Small intestine (tissue), 7 donors: ENCODE measurements at regions not wholly inside any gene's neighbourhood (a gene's known extent, or its start where the extent isn't known, plus 50 kb on each side); places are given as distances from the start of the nearest gene placed in this dataset.
"Not testable (repeated sequence)": the region's sequence is repeated elsewhere in the genome, so short reads cannot be mapped to it uniquely, and the experiment has no call there.

Experiments used
- DNase-seq, 2 donors: peaks; one replicate each; pipeline versions ENCODE4 v3.0.0 to v3.0.0-alpha.2; 2013
- FAIRE-seq: peaks from 2 replicates; lab custom pipeline; 2012; peaks lifted over from hg19 to GRCh38; lab: Jason Lieb, UNC
- H3K27ac ChIP-seq, 3 donors: one replicate each; pipeline ENCODE4 v1.5.1; 2013; ENCODE audit warnings: low read length in 2 of 3, mild to moderate bottlenecking in 2 of 3, control low read depth in 1 of 3, inconsistent platforms in 1 of 3, low read depth in 1 of 3, moderate library complexity in 1 of 3
- H3K27me3 ChIP-seq, 3 donors: one replicate each; pipeline ENCODE4 v1.6.1; 2013; ENCODE audit warnings: low read length in 3 of 3, inconsistent platforms in 1 of 3; ENCODE audit not compliant: control insufficient read depth in 3 of 3, insufficient read depth in 3 of 3
- H3K36me3 ChIP-seq, 3 donors: one replicate each; pipeline ENCODE4 v1.6.1; 2013; ENCODE audit warnings: low read length in 3 of 3, inconsistent platforms in 1 of 3, low read depth in 1 of 3, mild to moderate bottlenecking in 1 of 3, moderate library complexity in 1 of 3; ENCODE audit not compliant: control insufficient read depth in 3 of 3, insufficient read depth in 2 of 3
- H3K4me1 ChIP-seq, 3 donors: one replicate each; pipeline ENCODE4 v1.6.1; 2013; ENCODE audit warnings: low read length in 2 of 3, inconsistent platforms in 1 of 3, low read depth in 1 of 3, mild to moderate bottlenecking in 1 of 3, moderate library complexity in 1 of 3; ENCODE audit not compliant: control insufficient read depth in 3 of 3, insufficient read depth in 2 of 3
- H3K4me3 ChIP-seq, 3 donors: one replicate each; pipeline ENCODE4 v1.5.1; 2013; ENCODE audit warnings: low read length in 3 of 3, control low read depth in 1 of 3, inconsistent platforms in 1 of 3, low read depth in 1 of 3, mild to moderate bottlenecking in 1 of 3, moderate library complexity in 1 of 3
- H3K9me3 ChIP-seq, 2 donors: one replicate each; pipeline ENCODE4 v1.6.1; 2013; ENCODE audit warnings: low read depth in 1 of 2, low read length in 1 of 2; ENCODE audit not compliant: control insufficient read depth in 2 of 2, insufficient read depth in 1 of 2
- WGBS, 3 donors: extraction: QIAGEN DNeasy Blood & Tissue Kit; methylation state at CpG; one replicate each; pipeline ENCODE4 v1.1.7; 2013; 5-methylcytosine and 5-hydroxymethylcytosine counted together
- donor health status: healthy with polysubstance abuse.
- donor health status: control.
- donor health status: control.
- donor health status: Bipolar disorder and iron deficiency.
- donor health status: healthy.

DNA sequence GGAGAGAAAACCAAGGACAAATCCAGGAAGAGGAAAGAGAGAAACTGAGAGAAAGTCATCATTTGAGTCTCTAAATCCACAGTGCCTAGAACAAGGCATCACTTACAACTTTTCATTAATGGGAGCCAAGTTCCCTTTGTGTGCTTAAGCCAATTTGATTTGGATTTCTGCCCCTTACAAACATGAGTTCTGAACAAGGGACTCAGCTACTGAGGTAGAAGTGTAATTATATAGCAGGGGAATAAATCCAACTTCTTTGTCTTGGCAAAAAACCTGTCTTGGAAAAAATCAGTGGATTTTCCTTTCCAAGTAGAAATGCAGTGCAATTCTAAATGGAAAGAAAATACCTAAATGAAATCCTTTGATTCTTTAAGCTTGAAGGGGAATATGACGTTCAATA is 307.2 kb upstream of the CNTN3 start:
- FAIRE-seq, result no peak

DNA sequence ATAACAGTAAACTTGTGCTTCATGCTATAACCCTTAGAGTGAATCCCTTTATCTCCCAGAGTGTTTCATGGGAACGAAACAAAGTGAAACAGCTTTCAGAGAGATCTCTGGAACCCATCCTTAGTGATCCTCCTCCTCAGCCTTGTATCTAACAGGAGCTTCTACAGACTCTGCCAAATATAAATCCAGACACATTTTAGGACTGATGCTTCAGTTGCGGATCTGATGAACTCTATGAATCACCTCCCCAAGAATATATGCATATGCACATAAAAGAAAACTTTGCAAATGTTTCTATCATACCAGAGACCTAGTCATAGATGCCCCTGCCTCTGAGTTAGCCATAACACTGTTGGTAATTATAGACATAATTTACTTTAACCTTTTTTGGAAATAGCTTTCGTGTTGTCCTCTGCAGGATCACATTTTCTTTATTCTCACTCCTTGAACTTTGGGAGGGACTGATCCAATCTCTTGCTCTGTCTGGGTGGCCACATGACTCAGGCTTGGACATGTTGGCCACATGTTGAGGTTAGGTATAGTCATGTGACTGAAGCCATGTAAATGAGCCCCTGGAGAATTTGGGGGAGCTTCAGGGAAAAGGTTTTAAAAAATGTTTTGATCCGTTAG is 306.4 kb upstream of the CNTN3 start:
- no peak overlapping the region for H3K27ac ChIP-seq
- peaks cover 0 to 1% (median 0%) of the 10 kb centered on the region in 3 donors for H3K27me3 ChIP-seq
- FAIRE-seq (no peak), DNase-seq (no peak)
- H3K4me1 ChIP-seq, result no peaks in the 10 kb centered on the region
- no peak overlapping the region for H3K4me3 ChIP-seq
- WGBS, 3 donors, result 70 to 72% (median 72%) methylated on average over 4 of the region's 4 CpGs
- H3K9me3 ChIP-seq, result no peaks in the 10 kb centered on the region
- H3K36me3 ChIP-seq, result no peaks in the 10 kb centered on the region

More for the DNA sequence above, 307.2 kb upstream of the CNTN3 start:
- no peaks in the 10 kb centered on the region for H3K9me3 ChIP-seq
- no peaks in the 10 kb centered on the region for H3K4me1 ChIP-seq
- DNase-seq, result no peak
- 27 to 78% (median 39%) methylated on average over 1 of the region's 1 CpG for WGBS, 3 donors
- peaks cover 0 to 1% (median 0%) of the 10 kb centered on the region in 3 donors for H3K27me3 ChIP-seq
- no peak overlapping the region for H3K4me3 ChIP-seq
- no peak overlapping the region for H3K27ac ChIP-seq
- no peaks in the 10 kb centered on the region for H3K36me3 ChIP-seq

DNA sequence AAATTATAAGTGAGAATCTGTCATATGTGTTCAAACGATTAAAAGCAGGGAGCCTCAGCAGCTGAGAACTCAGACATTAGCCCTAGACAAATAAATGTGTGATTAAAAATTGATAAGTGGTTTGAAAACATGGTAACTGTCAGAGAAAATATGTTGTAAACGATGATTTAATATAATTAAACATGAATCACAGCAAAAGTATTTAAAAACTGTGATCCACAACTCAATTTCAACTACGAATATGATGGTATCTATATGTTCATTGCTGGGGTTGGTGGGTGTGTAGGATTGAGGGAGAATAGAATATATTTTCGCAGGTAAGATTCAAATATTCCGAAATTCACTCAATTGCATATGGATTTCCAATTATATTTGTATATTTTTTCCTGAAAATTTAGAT is 302.2 kb upstream of the CNTN3 start:
- FAIRE-seq (no peak), DNase-seq (no peak)
- Histone ChIP-seq H3K27me3 (peaks cover 0 to 1% (median 0%) of the 10 kb centered on the region in 3 donors), H3K9me3 (no peaks in the 10 kb centered on the region), H3K4me3 (no peak overlapping the region), H3K27ac (no peak overlapping the region), H3K4me1 (no peaks in the 10 kb centered on the region), H3K36me3 (no peaks in the 10 kb centered on the region)
- WGBS, 3 donors, result 45 to 59% (median 45%) methylated on average over 5 of the region's 5 CpGs

DNA sequence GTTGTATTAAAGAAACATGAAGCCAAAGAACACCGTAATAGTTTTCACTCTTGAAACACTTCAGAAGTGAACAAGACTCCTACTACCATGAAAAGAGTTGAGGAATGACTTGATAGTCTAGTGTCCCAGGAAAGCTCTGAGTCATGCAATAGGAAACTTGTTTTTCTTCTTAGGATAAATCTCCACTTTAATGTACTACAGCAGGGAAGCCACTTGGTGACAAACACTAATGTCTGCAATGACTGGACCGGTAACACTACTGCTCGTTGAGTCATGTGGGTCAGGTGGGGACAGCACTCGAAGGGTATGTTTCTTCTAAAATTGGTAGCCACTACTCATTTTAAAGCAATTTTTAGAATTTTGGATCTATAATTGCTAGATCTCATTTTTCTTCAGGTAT is 291.7 kb upstream of the CNTN3 start:
- no peaks in the 10 kb centered on the region for H3K36me3 ChIP-seq
- no peak overlapping the region for H3K4me3 ChIP-seq
- WGBS, 3 donors, result 78 to 81% (median 79%) methylated on average over 4 of the region's 4 CpGs
- DNase-seq (no peak), FAIRE-seq (no peak)
- no peaks in the 10 kb centered on the region for H3K27me3 ChIP-seq
- H3K9me3 ChIP-seq, result no peaks in the 10 kb centered on the region
- no peaks in the 10 kb centered on the region for H3K4me1 ChIP-seq
- no peak overlapping the region for H3K27ac ChIP-seq

DNA sequence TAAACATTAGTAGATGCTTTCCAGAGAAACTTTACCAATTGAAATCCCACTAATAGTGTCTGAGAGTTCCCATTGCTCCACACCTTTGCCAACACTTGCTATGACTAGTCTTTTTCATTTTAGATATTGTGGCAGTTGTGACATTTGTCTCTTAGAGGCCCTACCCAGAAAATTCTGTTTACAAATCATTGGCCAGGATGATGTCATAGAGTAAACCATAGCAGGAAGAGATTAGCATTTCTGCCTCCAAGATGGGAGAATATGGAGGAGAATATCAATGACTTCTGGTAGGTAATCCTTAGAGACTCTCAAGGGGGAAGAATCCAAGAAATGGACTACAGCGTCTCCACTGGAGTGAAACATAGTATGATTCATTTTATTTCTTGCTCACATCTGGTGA is 291.0 kb upstream of the CNTN3 start:
- Histone ChIP-seq H3K9me3 (no peaks in the 10 kb centered on the region), H3K4me1 (no peaks in the 10 kb centered on the region), H3K4me3 (no peak overlapping the region), H3K36me3 (no peaks in the 10 kb centered on the region), H3K27ac (no peak overlapping the region), H3K27me3 (no peaks in the 10 kb centered on the region)
- 70 to 87% (median 78%) methylated on average over 1 of the region's 1 CpG for WGBS, 3 donors
- FAIRE-seq, result no peak
- no peak for DNase-seq

DNA sequence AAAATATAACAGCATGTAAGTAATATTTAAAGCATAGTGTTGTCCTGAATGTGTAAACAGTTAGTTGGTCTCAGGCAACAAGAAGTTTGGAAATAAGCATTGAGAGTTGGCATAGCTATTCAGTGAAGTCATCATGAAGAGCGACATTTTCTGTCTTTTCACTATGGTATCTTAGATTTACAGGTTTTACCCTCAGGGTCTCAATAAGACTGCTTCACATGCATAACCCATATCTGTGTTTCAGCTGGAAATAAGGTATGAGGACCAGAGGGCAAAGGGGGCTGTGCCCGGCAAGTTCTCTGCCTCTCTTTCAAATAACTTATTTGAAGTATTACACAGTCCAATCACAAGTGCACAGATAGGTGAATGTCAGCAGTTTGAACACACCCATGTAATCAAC is 290.2 kb upstream of the CNTN3 start:
- no peak overlapping the region for H3K4me3 ChIP-seq
- 54 to 75% (median 60%) methylated on average over 2 of the region's 2 CpGs for WGBS, 3 donors
- no peaks in the 10 kb centered on the region for H3K4me1 ChIP-seq
- no peaks in the 10 kb centered on the region for H3K27me3 ChIP-seq
- no peak for FAIRE-seq
- H3K9me3 ChIP-seq, result no peaks in the 10 kb centered on the region
- DNase-seq, result no peak
- H3K36me3 ChIP-seq, result no peaks in the 10 kb centered on the region
- H3K27ac ChIP-seq, result no peak overlapping the region

DNA sequence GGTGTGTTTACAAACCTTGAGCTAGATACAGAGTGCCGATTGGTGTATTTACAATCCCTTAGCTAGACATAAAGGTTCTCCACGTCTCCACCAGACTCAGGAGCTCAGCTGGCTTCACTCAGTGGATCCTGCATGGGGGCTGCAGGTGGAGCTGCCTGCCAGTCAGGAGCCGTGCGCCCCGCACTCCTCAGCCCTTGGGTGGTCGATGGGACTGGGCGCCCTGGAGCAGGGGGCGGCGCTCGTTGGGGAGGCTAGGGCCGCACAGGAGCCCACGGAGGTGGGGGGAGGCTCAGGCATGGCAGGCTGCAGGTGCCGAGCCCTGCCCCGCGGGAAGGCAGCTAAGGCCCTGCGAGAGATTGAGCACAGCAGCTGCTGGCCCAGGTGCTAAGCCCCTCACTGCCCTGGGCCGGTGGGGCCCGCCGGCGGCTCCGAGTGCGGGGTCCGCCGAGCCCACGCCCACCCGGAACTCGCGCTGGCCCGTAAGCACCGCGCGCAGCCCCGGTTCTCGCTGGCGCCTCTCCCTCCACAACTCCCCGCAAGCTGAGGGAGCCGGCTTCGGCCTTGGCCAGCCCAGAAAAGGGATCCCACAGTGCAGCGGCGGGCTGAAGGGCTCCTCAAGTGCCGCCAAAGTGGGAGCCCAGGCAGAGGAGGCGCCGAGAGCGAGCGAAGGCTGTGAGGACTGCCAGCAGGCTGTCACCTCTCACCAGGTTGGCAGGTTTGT is 285.5 kb upstream of the CNTN3 start:
- not testable (repeated sequence) for FAIRE-seq, DNase-seq
- WGBS, 3 donors, result 78 to 89% (median 85%) methylated on average over 40 to 45 of the region's 45 CpGs

DNA sequence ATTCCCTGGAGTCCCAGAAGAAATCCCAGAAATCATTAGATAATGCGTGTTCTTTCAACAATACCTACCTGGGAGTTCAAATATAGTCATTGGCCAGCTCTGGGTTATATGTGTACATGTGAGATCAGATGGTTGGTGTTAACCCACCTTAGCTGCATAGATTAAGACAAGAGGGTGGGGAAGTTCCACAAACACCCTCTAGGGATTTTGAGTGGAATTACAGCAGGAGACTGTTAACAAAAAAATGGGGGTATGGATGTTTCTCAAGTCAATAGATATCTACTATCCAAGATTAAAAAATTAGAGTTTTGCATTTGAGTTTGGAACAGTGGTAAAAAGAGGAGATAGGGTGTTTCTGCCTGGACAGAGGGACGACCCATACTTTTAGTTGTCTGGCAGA is 282.5 kb upstream of the CNTN3 start:
- 62 to 67% (median 65%) methylated on average over 2 of the region's 2 CpGs for WGBS, 3 donors
- no peak for FAIRE-seq
- Histone ChIP-seq H3K36me3 (no peaks in the 10 kb centered on the region), H3K9me3 (no peaks in the 10 kb centered on the region), H3K27me3 (no peaks in the 10 kb centered on the region), H3K27ac (no peak overlapping the region), H3K4me3 (no peak overlapping the region), H3K4me1 (no peaks in the 10 kb centered on the region)
- no peak for DNase-seq

More for the DNA sequence above, 285.5 kb upstream of the CNTN3 start:
- not testable (repeated sequence) for H3K4me1 ChIP-seq, H3K9me3 ChIP-seq, H3K27ac ChIP-seq, H3K4me3 ChIP-seq, H3K27me3 ChIP-seq, H3K36me3 ChIP-seq
